GM21737 (cell line): ENCODE measurements at regions not wholly inside any gene's neighbourhood (a gene's known extent, or its start where the extent isn't known, plus 50 kb on each side); places are given as distances from the start of the nearest gene placed in this dataset.
"Not testable (repeated sequence)": the region's sequence is repeated elsewhere in the genome, so short reads cannot be mapped to it uniquely, and the experiment has no call there.

Experiments used
- ATAC-seq: cut with Tn5 transposase; IDR thresholded peaks from one replicate; pipeline ENCODE4 v1.9.1; 2021; ENCODE audit warnings: mild to moderate bottlenecking, moderate library complexity; ENCODE audit not compliant: unreplicated experiment

- ATAC-seq: no peak
Measured at GRCh38 chr16:13697568-13697967, 222.4 kb upstream of the ERCC4 start.

- no peak for ATAC-seq
Measured at GRCh38 chr16:13702614-13703013, 217.3 kb upstream of the ERCC4 start.

- no peak for ATAC-seq
Measured at GRCh38 chr16:13708347-13709120, 211.4 kb upstream of the ERCC4 start.

- no peak for ATAC-seq
Measured at GRCh38 chr16:13718748-13719147, 201.2 kb upstream of the ERCC4 start.

GRCh38 chr16:13727943-13728342 lies 192.0 kb upstream of the ERCC4 start:
- ATAC-seq: no peak

GRCh38 chr16:13733561-13733960 lies 186.4 kb upstream of the ERCC4 start:
- ATAC-seq: no peak

- ATAC-seq: not testable (repeated sequence)
Measured at GRCh38 chr16:13739621-13740373, 180.2 kb upstream of the ERCC4 start.

GRCh38 chr16:13742928-13743327 lies 177.0 kb upstream of the ERCC4 start:
- ATAC-seq: no peak

GRCh38 chr16:13743571-13743970 lies 176.4 kb upstream of the ERCC4 start:
- ATAC-seq: no peak

GRCh38 chr16:13756411-13757140 lies 163.4 kb upstream of the ERCC4 start:
- no peak for ATAC-seq

- ATAC-seq: no peak
Measured at GRCh38 chr16:13766334-13766733, 153.6 kb upstream of the ERCC4 start.

- ATAC-seq: no peak
Measured at GRCh38 chr16:13767215-13767614, 152.7 kb upstream of the ERCC4 start.

GRCh38 chr16:13768471-13768870 lies 151.5 kb upstream of the ERCC4 start:
- no peak for ATAC-seq

GRCh38 chr16:13770436-13770835 lies 149.5 kb upstream of the ERCC4 start:
- ATAC-seq: no peak

GRCh38 chr16:13772782-13773181 lies 147.2 kb upstream of the ERCC4 start:
- no peak for ATAC-seq

GRCh38 chr16:13779676-13780075 lies 140.3 kb upstream of the ERCC4 start:
- no peak for ATAC-seq

- ATAC-seq: no peak
Measured at GRCh38 chr16:13780406-13781168, 139.4 kb upstream of the ERCC4 start.

- ATAC-seq: no peak
Measured at GRCh38 chr16:13781169-13781564, 138.8 kb upstream of the ERCC4 start.

- no peak for ATAC-seq
Measured at GRCh38 chr16:13781575-13782338, 138.2 kb upstream of the ERCC4 start.

- no peak for ATAC-seq
Measured at GRCh38 chr16:13791095-13791494, 128.9 kb upstream of the ERCC4 start.
